Muscle of leg (tissue), 3 donors: ENCODE measurements at regions not wholly inside any gene's neighbourhood (a gene's known extent, or its start where the extent isn't known, plus 50 kb on each side); places are given as distances from the start of the nearest gene placed in this dataset.
A peak's percentile ranks its signal among the peaks of the same experiment; 100 is the strongest.

Experiments used
- DNase-seq: peaks from one replicate; pipeline ENCODE4 v3.0.0; 2013
- H3K27ac ChIP-seq: one replicate; pipeline ENCODE4 v1.5.1; 2013; ENCODE audit warnings: mild to moderate bottlenecking, low read length, control low read depth
- H3K27me3 ChIP-seq: one replicate; pipeline ENCODE4 v1.6.1; 2013; ENCODE audit warnings: low read length; ENCODE audit not compliant: control insufficient read depth, insufficient read depth
- H3K36me3 ChIP-seq: one replicate; pipeline ENCODE4 v1.6.1; 2013; ENCODE audit warnings: low read length; ENCODE audit not compliant: control insufficient read depth, insufficient read depth
- H3K4me1 ChIP-seq: one replicate; pipeline ENCODE4 v1.6.1; 2013; ENCODE audit warnings: low read length; ENCODE audit not compliant: control insufficient read depth, insufficient read depth
- H3K4me3 ChIP-seq: one replicate; pipeline ENCODE4 v1.5.1; 2013; ENCODE audit warnings: low read length, control low read depth
- H3K9me3 ChIP-seq: replicated peaks from 2 replicates; pipeline ENCODE4 v1.6.1; 2013; ENCODE audit warnings: low read depth, low read length; ENCODE audit not compliant: control insufficient read depth
- whole genome bisulfite sequencing: methylation state at CpG from one replicate; pipeline ENCODE4 v1.1.5; 2013; ENCODE audit warnings: missing lambda C conversion rate; ENCODE audit not compliant: insufficient coverage; 5-methylcytosine and 5-hydroxymethylcytosine counted together

DNA sequence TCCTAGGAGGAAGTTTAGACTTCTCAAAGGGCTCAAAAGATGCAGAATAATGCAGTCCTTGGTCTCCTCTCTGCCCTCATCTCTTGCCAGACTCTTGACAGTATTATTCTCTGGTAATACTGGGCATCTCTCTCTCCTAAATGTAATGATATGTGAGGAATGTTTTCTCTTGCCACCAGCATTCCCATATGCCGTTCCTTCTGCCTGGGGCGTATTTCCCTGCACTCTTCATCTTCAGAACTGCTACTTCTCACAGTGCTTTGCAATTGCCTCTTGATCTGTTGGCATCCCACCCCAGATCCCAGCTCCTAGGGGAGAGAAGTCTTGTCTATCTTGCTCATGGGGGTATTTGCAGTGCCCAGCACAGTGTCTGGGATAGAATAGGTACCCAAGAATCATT, 107.4 kb downstream of the RASSF10 start:
- Histone ChIP-seq H3K36me3 (no peaks in the 10 kb centered on the region), H3K9me3 (no peaks in the 10 kb centered on the region), H3K27me3 (no peaks in the 10 kb centered on the region), H3K4me1 (peaks cover 3% of the 10 kb centered on the region), H3K4me3 (no peak overlapping the region), H3K27ac (no peak overlapping the region)
- no peak for DNase-seq
- WGBS, result no CpG with 5 or more reads among the region's 2 CpGs

DNA sequence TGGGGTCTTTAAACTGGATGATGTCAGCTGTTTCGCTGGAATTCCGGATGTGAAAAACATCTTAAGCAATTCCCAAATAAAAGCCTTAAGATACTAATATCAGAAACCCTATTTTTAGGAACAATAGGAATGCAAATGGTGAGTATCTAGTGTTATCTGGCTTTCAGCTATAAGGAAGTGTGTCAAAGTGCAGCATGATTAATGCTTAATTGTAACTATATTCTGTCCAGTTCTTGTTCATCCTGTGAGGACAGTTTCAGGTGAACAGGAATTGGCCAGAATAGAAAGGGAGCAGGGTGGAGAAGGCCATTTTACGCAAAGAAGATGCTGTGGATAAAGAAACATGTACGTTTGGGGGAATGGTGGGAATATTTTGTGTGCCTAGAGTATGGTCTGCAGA, 108.2 kb downstream of the RASSF10 start:
- 0% methylated on average over 1 of the region's 4 CpGs for WGBS
- H3K27ac ChIP-seq, result no peak overlapping the region
- no peaks in the 10 kb centered on the region for H3K9me3 ChIP-seq
- no peaks in the 10 kb centered on the region for H3K27me3 ChIP-seq
- DNase-seq, result no peak
- H3K4me3 ChIP-seq, result no peak overlapping the region
- no peaks in the 10 kb centered on the region for H3K36me3 ChIP-seq
- peaks cover 3% of the 10 kb centered on the region for H3K4me1 ChIP-seq

DNA sequence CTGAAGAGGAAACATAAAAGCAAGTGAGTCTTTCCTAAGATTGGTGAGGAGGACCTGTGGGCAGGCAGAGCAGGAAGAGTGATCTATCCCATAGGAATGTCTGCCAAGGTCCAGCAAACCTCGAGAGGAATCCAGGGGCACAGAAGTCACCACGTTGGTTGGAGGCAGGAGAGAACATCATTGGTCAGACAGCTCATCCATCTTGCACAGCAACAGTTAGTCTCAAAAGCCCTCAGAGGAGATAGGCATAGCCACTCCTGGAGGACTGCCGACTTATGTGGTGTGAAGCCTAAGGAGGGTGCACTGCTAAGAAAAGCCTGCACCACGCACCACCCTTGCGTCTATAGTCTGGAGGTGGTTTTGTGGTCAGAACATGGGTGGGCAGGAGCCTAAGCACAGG, 109.1 kb downstream of the RASSF10 start:
- Histone ChIP-seq H3K9me3 (peaks cover 4% of the 10 kb centered on the region), H3K27ac (no peak overlapping the region), H3K4me3 (no peak overlapping the region), H3K4me1 (peaks cover 3% of the 10 kb centered on the region), H3K27me3 (no peaks in the 10 kb centered on the region), H3K36me3 (no peaks in the 10 kb centered on the region)
- no peak for DNase-seq
- WGBS, result 66% methylated on average over 5 of the region's 5 CpGs

GRCh38 chr11:13118650-13119049, 109.5 kb downstream of the RASSF10 start:
- Histone ChIP-seq H3K27me3 (no peaks in the 10 kb centered on the region), H3K9me3 (peaks cover 4% of the 10 kb centered on the region), H3K36me3 (no peaks in the 10 kb centered on the region), H3K27ac (no peak overlapping the region), H3K4me1 (peaks cover 3% of the 10 kb centered on the region), H3K4me3 (no peak overlapping the region)
- WGBS, result 82% methylated on average over 3 of the region's 3 CpGs
- no peak for DNase-seq

DNA sequence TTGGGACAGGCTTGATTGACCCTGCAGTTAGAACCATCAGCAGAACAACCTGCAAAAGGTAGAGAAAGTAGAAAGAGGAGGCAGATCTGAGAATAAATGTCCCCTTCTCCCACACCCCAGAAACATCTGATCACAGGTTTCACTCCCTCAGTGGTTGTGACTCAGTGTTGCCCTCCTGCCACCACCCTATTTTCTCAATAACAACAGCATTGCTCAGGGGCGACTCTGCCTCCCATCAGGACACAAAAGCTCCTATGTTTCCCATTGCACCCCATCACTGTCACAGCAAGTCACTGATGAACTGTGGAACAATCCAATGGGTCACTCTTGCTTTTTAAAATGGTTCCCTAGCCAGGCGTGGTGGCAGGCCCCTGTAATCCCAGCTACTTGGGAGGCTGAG, 110.2 kb downstream of the RASSF10 start:
- Histone ChIP-seq H3K9me3 (peaks cover 4% of the 10 kb centered on the region), H3K4me3 (no peak overlapping the region), H3K27ac (no peak overlapping the region), H3K27me3 (no peaks in the 10 kb centered on the region), H3K36me3 (no peaks in the 10 kb centered on the region), H3K4me1 (peaks cover 3% of the 10 kb centered on the region)
- 100% methylated on average over 2 of the region's 2 CpGs for WGBS
- no peak for DNase-seq

DNA sequence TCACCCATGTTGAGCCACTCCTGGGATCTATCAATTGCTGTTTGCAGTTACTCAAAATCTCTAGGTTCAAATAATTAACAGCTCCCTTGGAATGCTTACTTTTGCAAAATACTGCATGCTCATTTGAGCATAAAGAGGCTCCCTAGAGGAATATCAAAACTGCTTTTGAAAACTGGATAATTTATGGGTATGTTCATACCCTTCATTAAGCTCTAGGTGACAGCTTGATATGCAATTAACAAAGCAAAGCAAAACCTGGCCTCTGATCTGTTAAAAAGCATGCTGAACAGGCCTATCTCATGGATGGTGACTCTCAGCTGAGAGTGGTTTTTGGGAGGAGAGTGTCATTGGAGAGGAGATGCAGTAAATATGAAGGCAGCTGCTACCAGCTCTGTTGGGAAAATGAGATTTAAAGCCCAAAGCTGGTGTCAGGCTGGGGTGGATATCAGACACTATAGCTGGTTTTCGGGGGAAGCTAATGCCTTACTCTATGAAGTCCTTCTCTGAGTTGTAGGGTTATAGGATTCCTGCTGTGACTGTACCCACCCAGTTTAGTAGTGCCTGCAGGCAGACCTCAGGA, 110.9 kb downstream of the RASSF10 start:
- Histone ChIP-seq H3K27me3 (no peaks in the 10 kb centered on the region), H3K4me1 (no peaks in the 10 kb centered on the region), H3K36me3 (no peaks in the 10 kb centered on the region), H3K27ac (no peak overlapping the region), H3K4me3 (no peak overlapping the region), H3K9me3 (peaks cover 4% of the 10 kb centered on the region)
- no peak for DNase-seq
- WGBS, result no CpG with 5 or more reads among the region's 1 CpG

GRCh38 chr11:13120691-13121090, 111.6 kb downstream of the RASSF10 start:
- Histone ChIP-seq H3K4me1 (no peaks in the 10 kb centered on the region), H3K9me3 (peaks cover 4% of the 10 kb centered on the region), H3K4me3 (no peak overlapping the region), H3K36me3 (no peaks in the 10 kb centered on the region), H3K27ac (no peak overlapping the region), H3K27me3 (no peaks in the 10 kb centered on the region)
- no peak for DNase-seq
- no CpG with 5 or more reads among the region's 3 CpGs for WGBS

- no peaks in the 10 kb centered on the region for H3K4me1 ChIP-seq
- H3K27ac ChIP-seq, result no peak overlapping the region
- WGBS, result no CpG with 5 or more reads among the region's 7 CpGs
- no peak overlapping the region for H3K4me3 ChIP-seq
- H3K36me3 ChIP-seq, result no peaks in the 10 kb centered on the region
- H3K9me3 ChIP-seq, result peaks cover 4% of the 10 kb centered on the region
- DNase-seq, result peak; percentile 18
- no peaks in the 10 kb centered on the region for H3K27me3 ChIP-seq
Observed at GRCh38 chr11:13126430-13126829, 117.3 kb downstream of the RASSF10 start.

- peaks cover 4% of the 10 kb centered on the region for H3K9me3 ChIP-seq
- H3K4me3 ChIP-seq, result no peak overlapping the region
- DNase-seq, result no peak
- H3K36me3 ChIP-seq, result no peaks in the 10 kb centered on the region
- no CpG with 5 or more reads among the region's 2 CpGs for WGBS
- H3K27me3 ChIP-seq, result no peaks in the 10 kb centered on the region
- no peaks in the 10 kb centered on the region for H3K4me1 ChIP-seq
- no peak overlapping the region for H3K27ac ChIP-seq
Observed at GRCh38 chr11:13127161-13127560, 118.0 kb downstream of the RASSF10 start.

DNA sequence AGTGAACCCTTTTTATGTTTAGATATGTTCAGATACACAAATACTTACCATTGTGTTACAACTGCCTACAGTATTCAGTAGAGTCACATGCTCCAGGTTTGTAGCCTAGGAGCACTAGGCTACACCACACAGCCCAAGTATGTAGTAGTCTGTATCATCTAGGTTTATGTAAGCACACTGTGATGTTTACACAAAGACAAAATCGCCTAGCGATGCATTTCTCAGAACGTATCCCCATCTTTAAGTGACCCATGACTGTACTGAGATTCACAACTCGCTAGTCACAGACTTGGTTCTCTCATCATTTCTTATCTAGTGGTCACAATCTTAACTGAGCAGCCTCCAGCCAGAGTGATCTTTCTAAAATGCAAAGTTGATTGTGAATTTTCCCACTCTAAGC, 119.2 kb downstream of the RASSF10 start:
- Histone ChIP-seq H3K9me3 (no peaks in the 10 kb centered on the region), H3K4me1 (no peaks in the 10 kb centered on the region), H3K4me3 (no peak overlapping the region), H3K27ac (no peak overlapping the region), H3K36me3 (no peaks in the 10 kb centered on the region), H3K27me3 (no peaks in the 10 kb centered on the region)
- WGBS, result 90% methylated on average over 2 of the region's 4 CpGs
- no peak for DNase-seq

GRCh38 chr11:13134066-13134465, 125.0 kb downstream of the RASSF10 start:
- DNase-seq, result no peak
- Histone ChIP-seq H3K36me3 (no peaks in the 10 kb centered on the region), H3K27me3 (no peaks in the 10 kb centered on the region), H3K4me3 (no peak overlapping the region), H3K27ac (no peak overlapping the region), H3K4me1 (peaks cover 6% of the 10 kb centered on the region), H3K9me3 (no peaks in the 10 kb centered on the region)
- WGBS, result 23% methylated on average over 2 of the region's 3 CpGs
